PC-3 (cell line): ENCODE measurements at regions not wholly inside any gene's neighbourhood (a gene's known extent, or its start where the extent isn't known, plus 50 kb on each side); places are given as distances from the start of the nearest gene placed in this dataset.

Experiments
- ATAC-seq: fragments of 200-7000 bp; cut with Tn5 transposase; 2 replicates; pipeline ENCODE4 v1.9.1; 2020; ENCODE audit warnings: mild to moderate bottlenecking, moderate library complexity
- BruUV-seq: library from RNA; stranded (reverse); fragments of 400-500 nt; replicated peaks from 2 replicates; lab custom pipeline; 2021; lab: Mats Ljungman, UMichigan
- CTCF ChIA-PET: fragments of 300-600 bp; sonication (Branson Sonifier 250); formaldehyde crosslinking; loops from one replicate; lab custom pipeline; 2022; ENCODE audit warnings: antibody characterized with exemption; lab: Charles Lee
- POLR2A ChIA-PET: fragments of 300-600 bp; sonication (Branson Sonifier 250); formaldehyde crosslinking; loops from one replicate; lab custom pipeline; 2022; ENCODE audit warnings: antibody characterized with exemption; ENCODE audit not compliant: unreplicated experiment; lab: Charles Lee
- DNase-seq: peaks from one replicate; pipeline ENCODE4 v3.0.0-alpha.2; 2015
- H2AFZ ChIP-seq: fragments of 300-600 bp; sonication (generic); 2 replicates; pipeline ENCODE4 v1.6.0; 2016; ENCODE audit warnings: antibody characterized with exemption, low read length
- H3F3A ChIP-seq: fragments of 300-600 bp; sonication (generic); one replicate; pipeline ENCODE4 v1.6.0; 2017; ENCODE audit warnings: antibody characterized with exemption, low read length, control low read depth, mild to moderate bottlenecking; ENCODE audit not compliant: unreplicated experiment
- H3K27ac ChIP-seq: fragments of 300-600 bp; sonication (generic); 2 replicates; pipeline ENCODE4 v1.5.1; 2016; ENCODE audit warnings: mild to moderate bottlenecking, low read length
- H3K27me3 ChIP-seq: fragments of 300-600 bp; sonication (generic); 2 replicates; pipeline ENCODE4 v1.6.1; 2016; ENCODE audit warnings: low read length, mixed read lengths
- H3K36me3 ChIP-seq: fragments of 300-600 bp; sonication (generic); 2 replicates; pipeline ENCODE4 v1.6.1; 2016; ENCODE audit warnings: low read depth, mixed run types, low read length, mixed read lengths
- H3K4me1 ChIP-seq: fragments of 300-600 bp; sonication (generic); 2 replicates; pipeline ENCODE4 v1.5.1; 2016; ENCODE audit warnings: low read length; ENCODE audit not compliant: insufficient read depth
- H3K4me2 ChIP-seq: fragments of 300-600 bp; sonication (generic); 2 replicates; pipeline ENCODE4 v1.6.0; 2016; ENCODE audit warnings: low read length
- H3K4me3 ChIP-seq: fragments of 300-600 bp; sonication (generic); 2 replicates; pipeline ENCODE4 v1.5.1; 2016; ENCODE audit warnings: mild to moderate bottlenecking, low read length, mixed read lengths
- H3K79me2 ChIP-seq: fragments of 300-600 bp; sonication (generic); 2 replicates; pipeline ENCODE4 v1.6.1; 2017; ENCODE audit warnings: low read length, mixed read lengths
- H3K9ac ChIP-seq: fragments of 300-600 bp; sonication (generic); 2 replicates; pipeline ENCODE4 v1.6.0; 2016; ENCODE audit warnings: mild to moderate bottlenecking, low read length
- H3K9me2 ChIP-seq: fragments of 300-600 bp; sonication (generic); replicated peaks from 2 replicates; pipeline ENCODE4 v1.6.1; 2016; ENCODE audit warnings: mixed run types, low read length, mixed read lengths
- H3K9me3 ChIP-seq: fragments of 300-600 bp; sonication (generic); 2 replicates; pipeline ENCODE4 v1.6.1; 2016; ENCODE audit warnings: low read length, mixed read lengths
- H4K20me1 ChIP-seq: fragments of 300-600 bp; sonication (generic); 2 replicates; pipeline ENCODE4 v1.6.1; 2016; ENCODE audit warnings: low read length, mixed read lengths
- EZH2 ChIP-seq: fragments of 300-600 bp; sonication (generic); IDR thresholded peaks from one replicate; pipeline ENCODE4 v1.6.1; 2017; ENCODE audit warnings: antibody characterized with exemption, mild to moderate bottlenecking, low read length; ENCODE audit not compliant: unreplicated experiment
- EZH2phosphoT487 ChIP-seq: fragments of 300-600 bp; sonication (generic); IDR thresholded peaks from 2 replicates; pipeline ENCODE4 v1.6.1; 2018; ENCODE audit warnings: mild to moderate bottlenecking, antibody characterized with exemption, low read length, borderline replicate concordance
- intact Hi-C: fragments of 100-400 bp; cut with micrococcal nuclease; formaldehyde crosslinking; loops from 2 replicates; pipeline ENCODE4 v1.9.0; 2023
- TF ChIP-seq, protein P1 (sequence below): fragments of 300-600 bp; sonication (generic); conservative IDR thresholded peaks from 2 replicates; pipeline ENCODE4 v1.5.1; 2017; ENCODE audit warnings: antibody characterized with exemption, low read depth, mild to moderate bottlenecking, low read length

DNA sequence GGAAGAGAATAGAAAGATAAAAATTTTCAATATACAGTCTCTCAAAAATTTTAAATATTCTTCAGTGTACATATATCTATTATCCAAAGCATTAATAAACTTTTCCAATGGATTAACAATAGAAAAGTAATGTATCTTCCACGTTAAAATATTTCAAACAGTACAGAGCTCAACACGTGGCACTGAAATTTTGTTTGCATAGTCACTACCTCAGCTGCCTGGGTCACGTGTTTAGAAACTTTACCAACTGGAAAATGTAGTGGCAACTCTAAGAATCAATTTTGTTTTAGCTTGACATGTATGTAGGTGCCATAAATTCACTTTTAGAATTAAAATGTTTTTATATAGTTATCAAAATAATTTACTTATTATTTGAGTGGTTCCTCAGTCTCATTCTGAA, 85.3 kb downstream of the CNTN3 start:
- H3K27me3 ChIP-seq = no peaks in the 10 kb centered on the region
- ATAC-seq (no peak), DNase-seq (no peak)
- H3K9me3 ChIP-seq = peaks cover 33% of the 10 kb centered on the region
- no peaks in the 10 kb centered on the region for H3F3A ChIP-seq
- no peak overlapping the region for H3K9ac ChIP-seq
- no peak overlapping the region for H3K27ac ChIP-seq
- intact Hi-C loops = no loop called here
- ChIA-PET POLR2A (no interaction called here), CTCF (no interaction called here)
- H3K4me2 ChIP-seq = no peak overlapping the region
- H3K79me2 ChIP-seq = no peaks in the 10 kb centered on the region
- no peak overlapping the region for H2AFZ ChIP-seq
- no peaks in the 10 kb centered on the region for H3K4me1 ChIP-seq
- H3K9me2 ChIP-seq = no peaks in the 10 kb centered on the region
- H4K20me1 ChIP-seq = no peaks in the 10 kb centered on the region
- H3K4me3 ChIP-seq = no peak overlapping the region
- no TSS peak for BruUV-seq
- no peaks in the 10 kb centered on the region for H3K36me3 ChIP-seq
- TF ChIP-seq EZH2phosphoT487 (no peak), EZH2 (no peak)
- TF ChIP-seq, protein P1, sequence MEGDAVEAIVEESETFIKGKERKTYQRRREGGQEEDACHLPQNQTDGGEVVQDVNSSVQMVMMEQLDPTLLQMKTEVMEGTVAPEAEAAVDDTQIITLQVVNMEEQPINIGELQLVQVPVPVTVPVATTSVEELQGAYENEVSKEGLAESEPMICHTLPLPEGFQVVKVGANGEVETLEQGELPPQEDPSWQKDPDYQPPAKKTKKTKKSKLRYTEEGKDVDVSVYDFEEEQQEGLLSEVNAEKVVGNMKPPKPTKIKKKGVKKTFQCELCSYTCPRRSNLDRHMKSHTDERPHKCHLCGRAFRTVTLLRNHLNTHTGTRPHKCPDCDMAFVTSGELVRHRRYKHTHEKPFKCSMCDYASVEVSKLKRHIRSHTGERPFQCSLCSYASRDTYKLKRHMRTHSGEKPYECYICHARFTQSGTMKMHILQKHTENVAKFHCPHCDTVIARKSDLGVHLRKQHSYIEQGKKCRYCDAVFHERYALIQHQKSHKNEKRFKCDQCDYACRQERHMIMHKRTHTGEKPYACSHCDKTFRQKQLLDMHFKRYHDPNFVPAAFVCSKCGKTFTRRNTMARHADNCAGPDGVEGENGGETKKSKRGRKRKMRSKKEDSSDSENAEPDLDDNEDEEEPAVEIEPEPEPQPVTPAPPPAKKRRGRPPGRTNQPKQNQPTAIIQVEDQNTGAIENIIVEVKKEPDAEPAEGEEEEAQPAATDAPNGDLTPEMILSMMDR = no peak

DNA sequence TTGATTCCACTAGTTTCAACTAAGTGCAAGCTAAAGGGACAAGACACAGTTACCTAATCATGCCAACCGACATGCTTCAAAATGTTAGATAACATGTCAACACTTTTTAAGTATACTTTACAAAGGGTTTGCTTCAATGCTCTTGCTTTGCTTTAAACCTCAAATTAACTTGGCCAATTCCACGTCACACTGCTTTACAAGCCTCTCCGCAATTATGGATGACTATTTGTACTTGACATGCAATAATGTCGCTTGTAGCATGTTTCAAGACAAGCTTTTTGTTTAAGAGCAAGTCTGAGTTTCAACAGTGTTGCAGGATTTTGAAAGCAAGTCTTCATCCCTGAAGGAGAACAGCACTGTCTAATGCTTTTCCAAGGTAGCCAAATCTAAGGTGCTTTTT, 86.9 kb downstream of the CNTN3 start:
- Histone ChIP-seq H2AFZ (no peak overlapping the region), H3K79me2 (no peaks in the 10 kb centered on the region), H3K36me3 (no peaks in the 10 kb centered on the region), H3K9ac (no peak overlapping the region), H3K4me3 (no peak overlapping the region), H4K20me1 (no peaks in the 10 kb centered on the region), H3K4me2 (no peak overlapping the region), H3K9me3 (peaks cover 25% of the 10 kb centered on the region), H3K27me3 (no peaks in the 10 kb centered on the region), H3K4me1 (no peaks in the 10 kb centered on the region), H3K9me2 (no peaks in the 10 kb centered on the region), H3K27ac (no peak overlapping the region), H3F3A (no peaks in the 10 kb centered on the region)
- intact Hi-C loops = no loop called here
- TF ChIP-seq EZH2phosphoT487 = no peak
- TF ChIP-seq, protein P1 = no peak
- no peak for ATAC-seq
- DNase-seq = no peak
- no TSS peak for BruUV-seq
- CTCF ChIA-PET = no interaction called here
- POLR2A ChIA-PET = no interaction called here

DNA sequence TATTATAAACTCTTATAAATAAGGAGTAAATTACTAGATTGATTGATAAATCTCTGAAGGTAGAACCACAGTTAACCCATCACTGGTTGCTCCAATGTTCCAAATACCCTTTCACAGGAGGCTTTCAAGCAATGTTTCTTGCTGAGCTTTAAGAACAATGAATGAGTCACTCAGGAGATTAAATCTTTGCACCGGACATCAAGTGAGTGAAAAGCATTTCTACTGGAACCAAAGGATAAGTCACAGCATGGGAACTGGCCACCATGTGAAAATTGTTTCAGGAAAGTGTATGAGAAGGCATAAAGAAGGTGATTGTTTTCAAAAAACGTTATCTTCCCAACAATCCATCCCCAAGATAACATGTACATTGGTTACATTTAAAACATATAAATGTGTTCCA, 90.6 kb downstream of the CNTN3 start:
- no peaks in the 10 kb centered on the region for H3K79me2 ChIP-seq
- no peak for DNase-seq

More for the DNA sequence above, 90.6 kb downstream of the CNTN3 start:
- H3F3A ChIP-seq = no peaks in the 10 kb centered on the region
- no peaks in the 10 kb centered on the region for H3K9me2 ChIP-seq
- no peaks in the 10 kb centered on the region for H3K27me3 ChIP-seq
- no peaks in the 10 kb centered on the region for H4K20me1 ChIP-seq
- no peak overlapping the region for H3K27ac ChIP-seq
- TF ChIP-seq EZH2 = no peak
- TF ChIP-seq, protein P1 = no peak
- TF ChIP-seq EZH2phosphoT487 = no peak
- ChIA-PET CTCF (no interaction called here), POLR2A (no interaction called here)
- no peaks in the 10 kb centered on the region for H3K4me1 ChIP-seq
- H3K9me3 ChIP-seq = peaks cover 45% of the 10 kb centered on the region
- no TSS peak for BruUV-seq
- H3K4me3 ChIP-seq = no peak overlapping the region
- H3K9ac ChIP-seq = no peak overlapping the region
- no peak for ATAC-seq
- no peak overlapping the region for H2AFZ ChIP-seq
- intact Hi-C loops = no loop called here
- H3K4me2 ChIP-seq = no peak overlapping the region
- no peaks in the 10 kb centered on the region for H3K36me3 ChIP-seq
